Endothelial cell of umbilical vein (primary cell): ENCODE measurements at regions not wholly inside any gene's neighbourhood (a gene's known extent, or its start where the extent isn't known, plus 50 kb on each side); places are given as distances from the start of the nearest gene placed in this dataset.

ENCODE experiments used
- BruUV-seq: library from RNA; stranded (reverse); fragments of 400-500 nt; replicated peaks from 2 replicates; lab custom pipeline; 2021; lab: Mats Ljungman, UMichigan
- CTCF ChIA-PET: fragments of 300-600, 350-600 bp; sonication (Branson Sonifier 250); formaldehyde crosslinking; loops from one replicate; lab custom pipeline; 2021; ENCODE audit warnings: antibody characterized with exemption, inconsistent platforms; lab: Charles Lee
- POLR2A ChIA-PET: fragments of 300-600, 350-600 bp; sonication (Branson Sonifier 250); formaldehyde crosslinking; loops from one replicate; lab custom pipeline; 2021; ENCODE audit warnings: antibody characterized with exemption, inconsistent platforms; lab: Charles Lee
- DNase-seq: peaks from one replicate; pipeline ENCODE4 v3.0.0-alpha.2; 2011; ENCODE audit warnings: low read depth, low spot score
- FAIRE-seq: peaks from 2 replicates; lab custom pipeline; 2011; peaks lifted over from hg19 to GRCh38; lab: Jason Lieb, UNC
- H2AFZ ChIP-seq: 2 replicates; pipeline ENCODE4 v1.6.0; 2012; ENCODE audit warnings: low read depth, low read length, control low read depth, inconsistent platforms
- H3K27ac ChIP-seq: 2 replicates; pipeline ENCODE4 v1.5.1; 2011; ENCODE audit warnings: low read depth, mild to moderate bottlenecking, control low read depth, low read length, moderate library complexity; ENCODE audit not compliant: insufficient read depth
- H3K27me3 ChIP-seq, 2 experiments: 2 replicates each; pipeline versions ENCODE4 v1.6.0 to v1.6.1; 2011; ENCODE audit warnings: low read length in 2 of 2, mixed read lengths in 1 of 2; ENCODE audit not compliant: control insufficient read depth in 2 of 2, insufficient read depth in 2 of 2
- H3K36me3 ChIP-seq, 2 experiments: 2 replicates in 1 of 2; 3 replicates in 1 of 2; pipeline ENCODE4 v1.5.1; 2011; ENCODE audit warnings: low read length in 2 of 2, mild to moderate bottlenecking in 1 of 2, moderate library complexity in 1 of 2; ENCODE audit not compliant: control insufficient read depth in 2 of 2, insufficient read depth in 2 of 2; ENCODE audit errors: extremely low read depth in 1 of 2
- H3K4me1 ChIP-seq: 3 replicates; pipeline ENCODE4 v1.5.1; 2011; ENCODE audit warnings: mild to moderate bottlenecking, low read length; ENCODE audit not compliant: control insufficient read depth, insufficient read depth; ENCODE audit errors: extremely low read depth
- H3K4me2 ChIP-seq: 2 replicates; pipeline ENCODE4 v1.6.1; 2011; ENCODE audit warnings: low read length, control low read depth, mixed read lengths; ENCODE audit not compliant: insufficient read depth
- H3K4me3 ChIP-seq, 3 experiments: fragments of 200-600 bp in 1 of 3; sonication (generic), shearing (Covaris generic) in 1 of 3; replicated peaks in 1 of 3; 2 replicates each; pipeline ENCODE4 v1.5.1; 2011 to 2016; ENCODE audit warnings: control low read depth in 3 of 3, low read length in 3 of 3, mild to moderate bottlenecking in 2 of 3, inconsistent platforms in 1 of 3, low read depth in 1 of 3, moderate library complexity in 1 of 3; ENCODE audit not compliant: insufficient read depth in 1 of 3
- H3K79me2 ChIP-seq: 2 replicates; pipeline ENCODE4 v1.6.0; 2012; ENCODE audit warnings: low read length, inconsistent platforms; ENCODE audit not compliant: control insufficient read depth, insufficient read depth
- H3K9ac ChIP-seq: replicated peaks from 2 replicates; pipeline ENCODE3; 2011; ENCODE audit warnings: low read length, control low read depth; ENCODE audit not compliant: insufficient read depth; ENCODE audit errors: extremely low read depth
- H3K9me1 ChIP-seq: replicated peaks from 3 replicates; pipeline ENCODE4 v1.6.0; 2011; ENCODE audit warnings: mild to moderate bottlenecking, low read length; ENCODE audit not compliant: control insufficient read depth, insufficient read depth; ENCODE audit errors: extremely low read depth
- H3K9me3 ChIP-seq: replicated peaks from 2 replicates; pipeline ENCODE4 v1.5.1; 2012; ENCODE audit warnings: low read length, inconsistent platforms; ENCODE audit not compliant: control insufficient read depth, insufficient read depth
- H4K20me1 ChIP-seq: replicated peaks from 2 replicates; pipeline ENCODE3; 2011; ENCODE audit warnings: mild to moderate bottlenecking, low read length; ENCODE audit not compliant: control insufficient read depth, insufficient read depth; ENCODE audit errors: extremely low read depth
- EZH2 ChIP-seq: IDR thresholded peaks from 2 replicates; pipeline ENCODE4 v1.6.1; 2012; ENCODE audit warnings: borderline replicate concordance, low read depth, mild to moderate bottlenecking, moderate library complexity, low read length, inconsistent platforms; ENCODE audit not compliant: severe bottlenecking
- FOS ChIP-seq: IDR thresholded peaks from 2 replicates; pipeline ENCODE4 v1.6.1; 2011; ENCODE audit warnings: mild to moderate bottlenecking, low read length, moderate library complexity, borderline replicate concordance; ENCODE audit not compliant: insufficient read depth
- GATA2 ChIP-seq: IDR thresholded peaks from 2 replicates; pipeline ENCODE4 v1.7.0; 2011; ENCODE audit warnings: low read depth, mild to moderate bottlenecking, moderate library complexity, mixed read lengths, low read length; ENCODE audit not compliant: insufficient read length, insufficient read depth
- JUN ChIP-seq: IDR thresholded peaks from 2 replicates; pipeline ENCODE4 v1.6.1; 2011; ENCODE audit warnings: borderline replicate concordance, low read depth; ENCODE audit not compliant: insufficient read length, insufficient read depth
- MYC ChIP-seq: IDR thresholded peaks from one replicate; pipeline ENCODE4 v1.6.1; 2011; ENCODE audit warnings: mild to moderate bottlenecking, low read depth, low read length
- POLR2A ChIP-seq: IDR thresholded peaks from 2 replicates; pipeline ENCODE4 v1.6.1; 2012; ENCODE audit warnings: low read depth, mild to moderate bottlenecking, control low read depth, low read length
- POLR2AphosphoS5 ChIP-seq: IDR thresholded peaks from 2 replicates; pipeline ENCODE4 v1.6.1; 2012; ENCODE audit warnings: low read depth, mild to moderate bottlenecking, control low read depth, low read length, moderate library complexity; ENCODE audit not compliant: insufficient read depth
- dilution Hi-C: fragments of 300-500 bp; cut with MboI; formaldehyde crosslinking; loops from one replicate; pipeline ENCODE4 v1.15.0; 2019; ENCODE audit warnings: low sequenced_read_pairs; ENCODE audit not compliant: extremely low pct_ligation_motif_present
- intact Hi-C: fragments of 100-400 bp; cut with micrococcal nuclease; formaldehyde crosslinking; loops from one replicate; pipeline ENCODE4 v1.10.0; 2022
- TF ChIP-seq, protein P1 (sequence below), 2 donors: IDR thresholded peaks; 1 replicate in 1 of 2; 2 replicates in 1 of 2; pipeline ENCODE4 v1.5.1; 2011; ENCODE audit warnings: low read length in 2 of 2, mild to moderate bottlenecking in 2 of 2, moderate library complexity in 2 of 2, control low read depth in 1 of 2, inconsistent platforms in 1 of 2, low read depth in 1 of 2; ENCODE audit not compliant: insufficient read depth in 1 of 2; ENCODE audit errors: extremely low read depth in 1 of 2
- TF ChIP-seq, protein P2 (sequence below): IDR thresholded peaks from 2 replicates; pipeline ENCODE4 v1.6.1; 2011; ENCODE audit not compliant: insufficient read depth, insufficient read length

DNA sequence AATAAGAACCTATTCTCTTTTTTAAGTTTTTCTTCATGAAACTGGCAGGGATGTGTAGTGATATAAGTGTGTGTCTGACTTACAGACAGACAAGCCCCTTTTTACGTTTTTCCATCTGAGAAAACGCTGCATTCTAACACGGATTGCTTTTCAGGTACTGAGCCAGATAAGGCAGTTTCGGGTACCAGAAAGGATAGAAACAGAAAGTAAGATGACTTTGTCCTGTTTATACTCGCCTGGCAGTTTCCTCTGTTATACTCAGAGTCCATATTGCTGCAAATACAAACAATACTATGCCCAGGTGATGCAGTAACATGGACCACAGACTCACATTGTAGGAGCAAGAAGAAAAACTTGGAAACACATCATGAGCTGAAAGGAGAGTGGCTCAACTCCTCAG, 2320.6 kb upstream of the AGA start:
- Histone ChIP-seq H3K27me3 (no peaks in the 10 kb centered on the region), H4K20me1 (no peaks in the 10 kb centered on the region), H3K9me1 (no peaks in the 10 kb centered on the region), H3K27ac (no peak overlapping the region), H3K79me2 (no peaks in the 10 kb centered on the region), H3K9me3 (peaks cover 4% of the 10 kb centered on the region), H3K4me3 (no peak overlapping the region), H3K4me2 (no peak overlapping the region), H2AFZ (no peak overlapping the region), H3K4me1 (no peaks in the 10 kb centered on the region), H3K9ac (no peak overlapping the region), H3K36me3 (no peaks in the 10 kb centered on the region)
- DNase-seq (no peak), FAIRE-seq (no peak)
- ChIA-PET CTCF (no interaction called here), POLR2A (no interaction called here)
- TF ChIP-seq JUN (no peak), POLR2AphosphoS5 (no peak), EZH2 (no peak), GATA2 (no peak), MYC (no peak), POLR2A (no peak), FOS (no peak)
- TF ChIP-seq, protein P1, sequence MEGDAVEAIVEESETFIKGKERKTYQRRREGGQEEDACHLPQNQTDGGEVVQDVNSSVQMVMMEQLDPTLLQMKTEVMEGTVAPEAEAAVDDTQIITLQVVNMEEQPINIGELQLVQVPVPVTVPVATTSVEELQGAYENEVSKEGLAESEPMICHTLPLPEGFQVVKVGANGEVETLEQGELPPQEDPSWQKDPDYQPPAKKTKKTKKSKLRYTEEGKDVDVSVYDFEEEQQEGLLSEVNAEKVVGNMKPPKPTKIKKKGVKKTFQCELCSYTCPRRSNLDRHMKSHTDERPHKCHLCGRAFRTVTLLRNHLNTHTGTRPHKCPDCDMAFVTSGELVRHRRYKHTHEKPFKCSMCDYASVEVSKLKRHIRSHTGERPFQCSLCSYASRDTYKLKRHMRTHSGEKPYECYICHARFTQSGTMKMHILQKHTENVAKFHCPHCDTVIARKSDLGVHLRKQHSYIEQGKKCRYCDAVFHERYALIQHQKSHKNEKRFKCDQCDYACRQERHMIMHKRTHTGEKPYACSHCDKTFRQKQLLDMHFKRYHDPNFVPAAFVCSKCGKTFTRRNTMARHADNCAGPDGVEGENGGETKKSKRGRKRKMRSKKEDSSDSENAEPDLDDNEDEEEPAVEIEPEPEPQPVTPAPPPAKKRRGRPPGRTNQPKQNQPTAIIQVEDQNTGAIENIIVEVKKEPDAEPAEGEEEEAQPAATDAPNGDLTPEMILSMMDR (IDR thresholded peaks at IDR 0.05; ENCODE audit: extremely low read depth in 1 of 2, insufficient read depth in 1 of 2, low read depth in 1 of 2, low read length in 2 of 2) = no peak
- TF ChIP-seq, protein P2, sequence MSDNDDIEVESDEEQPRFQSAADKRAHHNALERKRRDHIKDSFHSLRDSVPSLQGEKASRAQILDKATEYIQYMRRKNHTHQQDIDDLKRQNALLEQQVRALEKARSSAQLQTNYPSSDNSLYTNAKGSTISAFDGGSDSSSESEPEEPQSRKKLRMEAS = no peak
- intact Hi-C loops = no loop called here
- BruUV-seq = no TSS peak
- dilution Hi-C loops = no loop called here
